Stomach (tissue), 4 donors: ENCODE measurements at regions not wholly inside any gene's neighbourhood (a gene's known extent, or its start where the extent isn't known, plus 50 kb on each side); places are given as distances from the start of the nearest gene placed in this dataset.

Source experiments
- CTCF ChIP-seq, 7 experiments: fragments of 450-650 bp in 4 of 7; fragments of 200-600 bp in 3 of 7; sonication (generic) in 3 of 7; IDR thresholded peaks; one replicate each; pipeline ENCODE4 v1.5.1; 2016 to 2019; ENCODE audit warnings: antibody characterized with exemption in 7 of 7, control low read depth in 2 of 7, mild to moderate bottlenecking in 1 of 7
- EP300 ChIP-seq: sonication (generic); formaldehyde crosslinking; IDR thresholded peaks from one replicate; pipeline ENCODE4 v1.6.1; 2017; ENCODE audit warnings: antibody characterized with exemption
- POLR2AphosphoS5 ChIP-seq, 3 donors: sonication (generic); formaldehyde crosslinking; IDR thresholded peaks; one replicate each; pipeline ENCODE4 v1.6.1; 2016; ENCODE audit warnings: antibody characterized with exemption in 3 of 3

- TF ChIP-seq CTCF (IDR thresholded peaks at IDR 0.05) (no peak), POLR2AphosphoS5 (IDR thresholded peaks at IDR 0.05) (no peak), EP300 (no peak)
Measured at GRCh38 chr3:72195895-72196294, 410.9 kb upstream of the PROK2 start.
